Psoas muscle (tissue), 7 donors: ENCODE measurements at regions not wholly inside any gene's neighbourhood (a gene's known extent, or its start where the extent isn't known, plus 50 kb on each side); places are given as distances from the start of the nearest gene placed in this dataset.

Experiments used
- ATAC-seq, 4 donors: fragments of 200-7000 bp; cut with Tn5 transposase; one replicate each; pipeline ENCODE4 v1.9.1; 2020; ENCODE audit warnings: moderate library complexity in 3 of 4, mild to moderate bottlenecking in 2 of 4
- DNase-seq, 2 donors: peaks; one replicate each; pipeline ENCODE4 v3.0.0-alpha.2; 2020
- H3K27ac ChIP-seq: fragments of 200-600 bp; one replicate; pipeline ENCODE4 v1.8.0; 2022
- H3K27me3 ChIP-seq, 3 donors: fragments of 200-600 bp in 1 of 3; one replicate each; pipeline versions ENCODE4 v1.6.1 to v1.8.0; 2013 to 2022; ENCODE audit warnings: low read length in 2 of 3, mild to moderate bottlenecking in 2 of 3, moderate library complexity in 1 of 3; ENCODE audit not compliant: insufficient read depth in 3 of 3
- H3K36me3 ChIP-seq, 2 donors: fragments of 200-600 bp in 1 of 2; one replicate each; pipeline versions ENCODE4 v1.6.1 to v1.8.0; 2013 to 2022; ENCODE audit warnings: low read depth in 1 of 2, mild to moderate bottlenecking in 1 of 2, moderate library complexity in 1 of 2; ENCODE audit not compliant: insufficient read depth in 1 of 2
- H3K4me1 ChIP-seq: fragments of 200-600 bp; one replicate; pipeline ENCODE4 v1.8.0; 2022
- H3K4me3 ChIP-seq: fragments of 200-600 bp; one replicate; pipeline ENCODE4 v1.8.0; 2022; ENCODE audit warnings: mild to moderate bottlenecking
- H3K9me3 ChIP-seq: fragments of 200-600 bp; one replicate; pipeline ENCODE4 v1.8.0; 2022
- WGBS, 3 donors: extraction: QIAGEN DNeasy Blood & Tissue Kit; methylation state at CpG; one replicate each; pipeline versions ENCODE4 v1.1.6 to v1.1.7; 2013; 5-methylcytosine and 5-hydroxymethylcytosine counted together
- intact Hi-C, 2 donors: fragments of 100-400 bp; cut with DNase I; formaldehyde crosslinking; loops; one replicate each; pipeline versions ENCODE4 v1.11.0 to v1.14.2; 2022
- TF ChIP-seq, protein P1 (sequence below): fragments of 200-600 bp; IDR thresholded peaks from one replicate; pipeline ENCODE4 v1.8.0; 2022; ENCODE audit warnings: antibody characterized with exemption
- donor health status: healthy with polysubstance abuse.
- donor health status: DM: no; HTN: no; CAD: no; lungs with moderate emphysema.
- donor health status: Bipolar disorder and iron deficiency.
- donor health status: healthy.
- donor health status: DM: yes; HTN: yes; CAD: no.
- donor health status: DM: no; HTN: no; CAD: no.
- donor health status: DM: yes; HTN: yes; CAD: no.

DNA sequence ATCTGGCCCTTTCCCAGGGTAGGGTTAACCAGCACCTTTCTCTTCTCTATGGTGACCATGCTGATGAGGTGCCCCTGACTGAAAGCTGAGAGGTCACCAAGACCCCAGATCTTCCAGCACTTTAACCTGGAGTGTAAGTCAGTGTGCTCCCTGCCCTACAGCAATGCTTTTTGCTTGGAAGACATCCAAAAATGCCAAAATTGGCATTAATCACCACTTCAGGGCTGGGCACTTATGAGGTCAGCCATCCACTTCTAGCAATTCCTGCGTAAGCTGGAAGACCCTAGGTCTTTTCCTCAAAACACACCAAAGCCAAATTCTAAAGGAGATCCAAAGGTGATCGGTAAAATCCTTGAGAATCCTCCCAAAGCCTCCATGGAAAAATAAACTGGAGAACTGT is 81.2 kb upstream of the LOC128125822 start:
- DNase-seq: no peak
- intact Hi-C loops: no loop called here
- no peak for ATAC-seq
- H3K27me3 ChIP-seq: no peaks in the 10 kb centered on the region
- no peaks in the 10 kb centered on the region for H3K9me3 ChIP-seq
- no peak overlapping the region for H3K27ac ChIP-seq
- 88 to 96% (median 93%) methylated on average over 2 of the region's 2 CpGs for WGBS, 3 donors
- TF ChIP-seq, protein P1, sequence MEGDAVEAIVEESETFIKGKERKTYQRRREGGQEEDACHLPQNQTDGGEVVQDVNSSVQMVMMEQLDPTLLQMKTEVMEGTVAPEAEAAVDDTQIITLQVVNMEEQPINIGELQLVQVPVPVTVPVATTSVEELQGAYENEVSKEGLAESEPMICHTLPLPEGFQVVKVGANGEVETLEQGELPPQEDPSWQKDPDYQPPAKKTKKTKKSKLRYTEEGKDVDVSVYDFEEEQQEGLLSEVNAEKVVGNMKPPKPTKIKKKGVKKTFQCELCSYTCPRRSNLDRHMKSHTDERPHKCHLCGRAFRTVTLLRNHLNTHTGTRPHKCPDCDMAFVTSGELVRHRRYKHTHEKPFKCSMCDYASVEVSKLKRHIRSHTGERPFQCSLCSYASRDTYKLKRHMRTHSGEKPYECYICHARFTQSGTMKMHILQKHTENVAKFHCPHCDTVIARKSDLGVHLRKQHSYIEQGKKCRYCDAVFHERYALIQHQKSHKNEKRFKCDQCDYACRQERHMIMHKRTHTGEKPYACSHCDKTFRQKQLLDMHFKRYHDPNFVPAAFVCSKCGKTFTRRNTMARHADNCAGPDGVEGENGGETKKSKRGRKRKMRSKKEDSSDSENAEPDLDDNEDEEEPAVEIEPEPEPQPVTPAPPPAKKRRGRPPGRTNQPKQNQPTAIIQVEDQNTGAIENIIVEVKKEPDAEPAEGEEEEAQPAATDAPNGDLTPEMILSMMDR: no peak
- H3K4me1 ChIP-seq: peaks cover 15% of the 10 kb centered on the region
- H3K36me3 ChIP-seq: no peaks in the 10 kb centered on the region
- no peak overlapping the region for H3K4me3 ChIP-seq

DNA sequence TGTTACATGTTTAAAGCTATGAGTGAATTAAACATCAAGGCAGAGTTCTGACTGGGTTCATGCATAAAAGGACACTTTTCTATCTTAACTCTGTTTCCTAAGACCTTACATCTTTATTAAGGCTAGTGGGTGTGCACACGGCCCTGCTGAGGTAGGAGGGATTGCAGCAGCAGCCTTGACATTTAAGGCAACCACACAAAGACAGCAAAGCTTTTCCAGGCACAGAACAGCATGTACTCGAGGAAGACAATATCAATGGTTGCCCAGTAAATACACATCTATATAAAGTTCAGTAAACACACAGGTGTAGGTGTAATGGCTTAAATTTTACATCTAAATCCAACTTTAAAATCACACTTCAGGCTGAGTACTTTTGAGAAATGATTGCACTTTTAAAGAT is 79.8 kb upstream of the LOC128125822 start:
- Histone ChIP-seq H3K27ac (peak overlapping the region; percentile 19), H3K9me3 (no peaks in the 10 kb centered on the region), H3K36me3 (no peaks in the 10 kb centered on the region), H3K4me3 (no peak overlapping the region), H3K27me3 (no peaks in the 10 kb centered on the region), H3K4me1 (peaks cover 15% of the 10 kb centered on the region)
- ATAC-seq (peak in 3 of 4 donors; percentile 54 to 91 (median 90)), DNase-seq (no peak)
- TF ChIP-seq, protein P1: no peak
- intact Hi-C loops: no loop called here
- 7 to 25% (median 7%) methylated on average over 2 of the region's 2 CpGs for WGBS, 3 donors

DNA sequence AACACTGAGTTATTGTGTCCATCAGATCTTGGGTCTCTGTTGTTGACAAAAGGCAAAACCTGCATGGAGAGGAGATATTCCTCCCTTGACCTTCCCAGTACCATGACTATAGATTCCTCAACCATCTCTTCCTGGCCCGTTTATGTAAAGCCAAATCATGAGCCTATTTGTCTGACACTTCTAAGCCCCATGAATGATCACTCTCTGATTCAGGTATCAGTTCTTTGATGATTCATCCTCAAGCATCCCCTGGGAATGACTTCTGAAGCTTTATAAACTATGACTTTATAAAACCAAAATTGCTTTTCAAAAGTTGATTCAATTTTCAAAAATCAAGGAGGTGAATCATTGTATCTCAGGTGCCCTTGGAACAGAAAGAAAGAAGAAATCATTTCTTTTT is 78.7 kb upstream of the LOC128125822 start:
- H3K27ac ChIP-seq: no peak overlapping the region
- TF ChIP-seq, protein P1: no peak
- ATAC-seq (peak in 3 of 4 donors; percentile 46 to 59 (median 57)), DNase-seq (no peak)
- intact Hi-C loops: no loop called here
- no peaks in the 10 kb centered on the region for H3K9me3 ChIP-seq
- no peaks in the 10 kb centered on the region for H3K36me3 ChIP-seq
- WGBS, 3 donors: 25 to 49% (median 46%) methylated on average over 1 of the region's 1 CpG
- H3K27me3 ChIP-seq: no peaks in the 10 kb centered on the region
- H3K4me3 ChIP-seq: no peak overlapping the region
- H3K4me1 ChIP-seq: peaks cover 15% of the 10 kb centered on the region

DNA sequence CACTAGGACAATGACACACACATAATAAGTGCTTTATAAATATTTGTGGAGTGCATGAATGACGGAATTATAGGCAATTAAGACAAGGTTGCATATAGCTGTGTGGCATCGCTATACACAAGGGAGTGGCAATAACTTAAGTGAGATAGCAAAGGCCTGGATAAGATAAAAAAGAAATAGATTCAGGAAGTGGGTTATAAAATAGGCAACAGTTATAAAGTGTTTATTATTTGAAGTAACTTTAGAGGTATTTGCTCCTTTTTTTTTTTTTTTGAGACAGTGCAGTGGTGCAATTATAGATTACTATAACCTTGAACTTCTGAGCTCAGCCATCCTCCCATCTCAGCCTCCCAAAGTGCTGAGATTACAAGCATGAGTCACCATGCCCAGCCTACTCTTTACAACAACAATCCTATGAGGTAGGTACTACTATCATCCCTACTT is 75.9 kb upstream of the LOC128125822 start:
- TF ChIP-seq, protein P1: no peak
- Histone ChIP-seq H3K27ac (no peak overlapping the region), H3K9me3 (no peaks in the 10 kb centered on the region), H3K27me3 (no peaks in the 10 kb centered on the region), H3K4me1 (peaks cover 15% of the 10 kb centered on the region), H3K4me3 (no peak overlapping the region), H3K36me3 (no peaks in the 10 kb centered on the region)
- WGBS, 3 donors: 89 to 91% (median 91%) methylated on average over 2 of the region's 2 CpGs
- intact Hi-C loops: no loop called here
- no peak for DNase-seq
- no peak for ATAC-seq

DNA sequence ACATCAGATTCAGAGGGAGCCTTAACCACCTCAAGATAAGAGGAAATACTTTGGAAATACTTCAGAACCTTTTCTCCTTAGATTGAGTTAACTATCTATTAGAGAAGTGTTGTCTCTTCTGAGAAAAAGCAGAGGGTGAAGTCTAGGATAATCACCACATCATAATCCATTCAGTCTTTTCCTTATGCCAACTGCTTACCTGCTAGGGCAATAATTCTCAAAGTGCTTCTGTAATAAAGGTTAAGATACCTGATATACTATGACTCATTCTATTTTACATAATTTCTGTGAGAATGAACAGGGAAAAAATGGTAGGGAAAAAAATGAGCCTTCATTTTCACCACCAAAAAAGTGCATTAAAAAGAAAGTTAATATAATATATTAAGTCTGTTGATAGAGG is 70.1 kb upstream of the LOC128125822 start:
- Histone ChIP-seq H3K27me3 (no peaks in the 10 kb centered on the region), H3K4me3 (no peak overlapping the region), H3K9me3 (no peaks in the 10 kb centered on the region), H3K27ac (peak overlapping the region; percentile 5), H3K36me3 (no peaks in the 10 kb centered on the region), H3K4me1 (no peaks in the 10 kb centered on the region)
- TF ChIP-seq, protein P1: no peak
- intact Hi-C loops: no loop called here
- no peak for DNase-seq
- ATAC-seq: no peak
